Activated CD4-positive, alpha-beta memory T cell treated with anti-CD3 and anti-CD28 coated beads for 36 hours (primary cell): ENCODE measurements at regions not wholly inside any gene's neighbourhood (a gene's known extent, or its start where the extent isn't known, plus 50 kb on each side); places are given as distances from the start of the nearest gene placed in this dataset.

Experiments used
- CTCF ChIA-PET: fragments of 350-600 bp; sonication (Branson Sonifier 250); formaldehyde crosslinking; loops from one replicate; lab custom pipeline; 2021; ENCODE audit warnings: antibody characterized with exemption, inconsistent platforms; lab: Charles Lee
- POLR2A ChIA-PET: fragments of 350-600 bp; sonication (Branson Sonifier 250); formaldehyde crosslinking; loops from one replicate; lab custom pipeline; 2021; ENCODE audit warnings: antibody characterized with exemption; lab: Charles Lee
- DNase-seq: peaks from one replicate; pipeline ENCODE4 v3.0.0-alpha.2; 2020
- H3K27ac Mint-ChIP-seq: one replicate; pipeline ENCODE4 v1.8.0; 2021; ENCODE audit warnings: mixed read lengths
- H3K27me3 Mint-ChIP-seq: one replicate; pipeline ENCODE4 v1.8.0; 2021; ENCODE audit warnings: mixed read lengths
- H3K36me3 Mint-ChIP-seq: one replicate; pipeline ENCODE4 v1.8.0; 2021; ENCODE audit warnings: mixed read lengths
- H3K4me1 Mint-ChIP-seq: one replicate; pipeline ENCODE4 v1.8.0; 2021; ENCODE audit warnings: low read depth, mixed read lengths
- H3K4me3 Mint-ChIP-seq: one replicate; pipeline ENCODE4 v1.8.0; 2021; ENCODE audit warnings: mild to moderate bottlenecking, mixed read lengths
- H3K9me3 Mint-ChIP-seq: one replicate; pipeline ENCODE4 v1.8.0; 2021; ENCODE audit warnings: mixed read lengths
- intact Hi-C: fragments of 100-400 bp; cut with micrococcal nuclease; formaldehyde crosslinking; loops from one replicate; pipeline ENCODE4 v1.15.1; 2023

DNA sequence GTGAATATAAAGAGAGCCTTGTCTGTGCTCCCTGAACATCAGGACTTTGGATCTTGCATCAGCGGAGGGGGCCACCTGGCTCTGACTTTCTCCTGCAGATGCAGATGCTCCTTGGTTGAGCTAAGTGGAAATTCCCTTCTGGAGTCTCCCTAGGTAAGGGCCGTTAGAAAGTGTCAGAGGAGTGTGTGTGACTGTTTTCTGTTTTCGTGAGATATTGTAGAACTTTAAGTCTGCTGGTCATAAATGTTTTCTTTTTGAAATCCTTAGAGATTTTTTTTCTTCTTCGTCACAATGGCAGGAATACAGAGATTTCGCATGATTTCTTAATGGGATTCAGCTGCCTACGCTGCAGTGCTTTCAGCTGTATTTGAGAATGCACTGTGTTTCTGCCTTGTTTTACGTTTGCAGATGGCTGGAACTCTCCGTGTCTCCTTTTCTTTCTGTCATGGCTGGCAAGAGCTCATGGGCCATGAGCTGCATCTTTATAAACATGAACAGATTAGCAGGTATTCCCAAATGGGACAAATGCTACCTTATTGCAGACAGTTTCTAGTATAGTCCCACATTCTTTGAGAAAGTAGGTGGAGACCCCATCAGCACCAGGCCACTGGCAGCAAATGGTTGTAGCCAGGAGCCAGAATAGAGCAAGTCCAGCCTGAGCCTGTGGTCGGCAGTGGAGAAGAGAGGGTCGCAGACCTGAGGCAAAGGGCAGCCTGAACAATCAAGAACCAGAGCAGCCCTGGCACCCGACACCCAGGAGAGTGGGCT is 76.2 kb upstream of the FRMD6 start:
- no peak overlapping the region for H3K27ac Mint-ChIP-seq
- H3K27me3 Mint-ChIP-seq: peaks cover 28% of the 10 kb centered on the region
- no peak for DNase-seq
- H3K4me3 Mint-ChIP-seq: no peak overlapping the region
- H3K36me3 Mint-ChIP-seq: no peaks in the 10 kb centered on the region
- H3K9me3 Mint-ChIP-seq: no peaks in the 10 kb centered on the region
- ChIA-PET POLR2A (no interaction called here), CTCF (no interaction called here)
- H3K4me1 Mint-ChIP-seq: no peaks in the 10 kb centered on the region
- intact Hi-C loops: no loop called here

DNA sequence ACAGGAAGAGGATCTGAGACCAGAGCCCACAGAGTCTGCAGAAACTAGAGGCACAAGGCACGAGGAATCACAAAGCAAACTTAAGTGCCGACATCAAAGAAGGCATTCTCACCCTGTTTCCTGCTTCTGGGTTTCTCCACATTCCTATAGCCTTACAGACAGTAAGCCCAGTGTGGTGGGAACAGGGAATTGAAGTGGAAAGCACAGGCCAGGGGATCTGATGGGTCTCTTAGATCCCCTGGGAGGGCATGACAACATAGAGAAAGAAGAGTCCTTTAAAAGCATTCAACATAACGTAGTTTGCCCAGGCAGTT is 75.6 kb upstream of the FRMD6 start:
- H3K9me3 Mint-ChIP-seq: no peaks in the 10 kb centered on the region
- H3K27ac Mint-ChIP-seq: no peak overlapping the region
- H3K27me3 Mint-ChIP-seq: peaks cover 29% of the 10 kb centered on the region
- no peak for DNase-seq
- CTCF ChIA-PET: no interaction called here
- POLR2A ChIA-PET: no interaction called here
- no peaks in the 10 kb centered on the region for H3K36me3 Mint-ChIP-seq
- intact Hi-C loops: no loop called here
- no peaks in the 10 kb centered on the region for H3K4me1 Mint-ChIP-seq
- no peak overlapping the region for H3K4me3 Mint-ChIP-seq

DNA sequence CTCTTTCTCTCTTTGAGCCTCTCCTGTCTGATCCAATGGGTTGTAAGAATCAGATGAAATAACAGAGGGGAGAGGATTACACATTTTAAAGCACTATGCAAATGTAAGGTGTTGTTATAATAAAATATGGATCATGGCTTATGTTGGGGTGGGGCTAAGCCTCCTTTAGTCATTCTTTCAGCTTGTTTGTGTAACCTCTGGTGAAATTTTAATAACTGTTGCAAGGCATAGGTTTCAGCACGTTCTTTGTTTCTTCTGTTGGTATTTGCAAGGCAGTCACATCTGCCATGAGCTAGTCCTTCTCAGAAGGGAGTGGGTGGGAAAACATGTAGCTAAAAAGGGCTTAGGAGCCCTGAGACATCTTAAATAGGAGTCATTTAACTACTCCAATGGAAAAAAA is 74.8 kb upstream of the FRMD6 start:
- no peak for DNase-seq
- H3K4me3 Mint-ChIP-seq: no peak overlapping the region
- no peaks in the 10 kb centered on the region for H3K4me1 Mint-ChIP-seq
- ChIA-PET POLR2A (no interaction called here), CTCF (no interaction called here)
- H3K9me3 Mint-ChIP-seq: no peaks in the 10 kb centered on the region
- H3K27ac Mint-ChIP-seq: no peak overlapping the region
- no peaks in the 10 kb centered on the region for H3K36me3 Mint-ChIP-seq
- intact Hi-C loops: no loop called here
- H3K27me3 Mint-ChIP-seq: peaks cover 30% of the 10 kb centered on the region

GRCh38 chr14:51578853-51579252 is 72.9 kb upstream of the FRMD6 start:
- ChIA-PET POLR2A (no interaction called here), CTCF (no interaction called here)
- DNase-seq: no peak
- Mint-ChIP-seq H3K36me3 (no peaks in the 10 kb centered on the region), H3K27me3 (peaks cover 28% of the 10 kb centered on the region), H3K4me3 (no peak overlapping the region), H3K9me3 (no peaks in the 10 kb centered on the region), H3K27ac (no peak overlapping the region), H3K4me1 (no peaks in the 10 kb centered on the region)
- intact Hi-C loops: no loop called here

DNA sequence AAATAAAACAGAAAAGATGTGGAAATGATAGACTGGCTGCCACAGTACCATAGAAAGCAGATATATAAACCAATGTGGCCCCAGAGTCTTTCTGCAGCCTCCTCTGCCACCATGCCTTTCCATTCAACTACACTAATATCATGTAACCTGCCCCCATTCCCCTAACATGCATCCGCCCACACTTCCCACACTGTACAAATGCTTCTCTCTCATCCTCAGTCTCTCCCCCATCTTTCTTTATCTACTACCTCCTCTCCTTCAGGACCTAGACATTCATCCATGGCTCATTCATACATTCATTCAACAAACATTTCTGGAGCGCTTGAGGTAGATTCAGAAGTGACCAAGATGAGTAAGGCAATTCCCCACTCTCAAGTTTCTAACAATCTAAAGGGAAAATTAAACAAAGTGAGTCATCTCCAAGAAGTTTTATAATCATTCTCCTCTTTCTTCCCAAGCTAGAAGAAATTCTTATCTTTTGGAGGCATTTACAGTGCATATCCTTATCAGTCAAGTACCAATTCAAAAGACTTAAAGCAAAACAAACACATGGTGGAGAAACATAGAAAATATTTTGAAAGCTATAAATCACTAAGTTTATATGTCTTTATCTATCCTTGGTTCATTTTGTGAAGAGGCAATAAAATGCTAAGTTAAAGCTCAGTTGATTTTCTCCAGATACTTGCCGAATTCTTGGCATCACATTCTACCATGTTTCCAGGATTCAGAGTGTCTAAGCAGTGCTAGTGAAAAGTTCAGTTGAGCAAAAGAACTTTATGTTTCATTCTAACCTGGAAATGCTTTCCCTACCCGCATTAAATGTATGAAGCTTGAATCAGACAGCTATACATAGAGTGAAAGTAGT is 70.5 kb upstream of the FRMD6 start:
- CTCF ChIA-PET: no interaction called here
- Mint-ChIP-seq H3K4me1 (no peaks in the 10 kb centered on the region), H3K27me3 (peaks cover 16% of the 10 kb centered on the region), H3K36me3 (no peaks in the 10 kb centered on the region), H3K27ac (no peak overlapping the region), H3K4me3 (no peak overlapping the region), H3K9me3 (no peaks in the 10 kb centered on the region)
- POLR2A ChIA-PET: no interaction called here
- intact Hi-C loops: no loop called here
- no peak for DNase-seq

DNA sequence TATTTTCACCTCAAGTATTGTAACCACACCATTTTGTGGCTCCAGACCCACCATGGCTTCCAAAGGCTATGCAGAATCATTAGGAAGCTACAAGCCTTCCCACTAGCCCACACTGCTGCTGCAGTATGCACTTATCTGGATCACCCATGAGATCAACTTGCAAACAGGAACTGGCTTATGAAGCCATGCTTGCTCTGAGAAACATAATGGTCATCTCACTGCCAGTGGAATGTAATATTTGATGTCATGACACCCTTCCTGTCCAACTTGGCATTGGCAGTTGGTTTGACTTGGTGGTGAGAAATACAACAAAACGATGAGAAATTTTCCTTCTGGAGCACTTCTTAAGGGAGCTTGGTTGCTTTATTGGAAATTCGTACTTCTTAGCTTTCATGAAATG is 69.3 kb upstream of the FRMD6 start:
- POLR2A ChIA-PET: no interaction called here
- Mint-ChIP-seq H3K4me1 (no peaks in the 10 kb centered on the region), H3K4me3 (no peak overlapping the region), H3K27me3 (peaks cover 9% of the 10 kb centered on the region), H3K27ac (no peak overlapping the region), H3K9me3 (no peaks in the 10 kb centered on the region), H3K36me3 (no peaks in the 10 kb centered on the region)
- CTCF ChIA-PET: no interaction called here
- intact Hi-C loops: no loop called here
- no peak for DNase-seq

- H3K36me3 Mint-ChIP-seq: no peaks in the 10 kb centered on the region
- ChIA-PET POLR2A (no interaction called here), CTCF (interaction anchor here (1.2 kb wide), 1 partner anchor 8 kb away, joined by 3 read pairs; no protein-coding TSS in a partner anchor)
- H3K27ac Mint-ChIP-seq: no peak overlapping the region
- DNase-seq: no peak
- H3K9me3 Mint-ChIP-seq: no peaks in the 10 kb centered on the region
- peaks cover 11% of the 10 kb centered on the region for H3K27me3 Mint-ChIP-seq
- no peak overlapping the region for H3K4me3 Mint-ChIP-seq
- no peaks in the 10 kb centered on the region for H3K4me1 Mint-ChIP-seq
- intact Hi-C loops: no loop called here
Measured at GRCh38 chr14:51585055-51585454, 66.7 kb upstream of the FRMD6 start.

- peaks cover 3% of the 10 kb centered on the region for H3K4me1 Mint-ChIP-seq
- no peak for DNase-seq
- ChIA-PET CTCF (interaction anchor here (0.9 kb wide), 1 partner anchor 8 kb away, joined by 3 read pairs; no protein-coding TSS in a partner anchor), POLR2A (no interaction called here)
- peaks cover 10% of the 10 kb centered on the region for H3K27me3 Mint-ChIP-seq
- H3K4me3 Mint-ChIP-seq: no peak overlapping the region
- H3K36me3 Mint-ChIP-seq: no peaks in the 10 kb centered on the region
- intact Hi-C loops: no loop called here
- no peak overlapping the region for H3K27ac Mint-ChIP-seq
- no peaks in the 10 kb centered on the region for H3K9me3 Mint-ChIP-seq
Measured at GRCh38 chr14:51592836-51593235, 58.9 kb upstream of the FRMD6 start.

DNA sequence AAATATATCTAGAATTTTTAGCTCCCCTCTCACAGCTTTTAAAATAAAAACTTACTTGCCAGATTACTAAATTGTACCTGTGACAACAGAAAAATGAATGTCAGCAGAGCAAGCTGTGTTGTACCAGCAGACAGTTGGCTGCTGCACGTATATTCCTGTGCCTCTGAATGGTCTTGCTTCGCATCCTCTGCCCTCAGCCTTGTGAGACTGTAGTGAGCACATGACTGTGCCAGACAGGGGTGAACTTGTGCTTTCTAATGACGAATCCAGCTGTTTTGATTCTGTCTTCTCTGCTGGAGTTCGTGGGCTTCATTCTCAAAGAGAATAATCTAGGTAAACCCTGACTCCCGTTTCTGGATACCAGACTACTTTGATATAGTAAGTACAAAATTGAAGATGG is 58.3 kb upstream of the FRMD6 start:
- peaks cover 3% of the 10 kb centered on the region for H3K4me1 Mint-ChIP-seq
- H3K27ac Mint-ChIP-seq: no peak overlapping the region
- ChIA-PET CTCF (interaction anchor here (0.9 kb wide), 1 partner anchor 9 kb away, joined by 3 read pairs; no protein-coding TSS in a partner anchor), POLR2A (no interaction called here)
- no peak for DNase-seq
- H3K36me3 Mint-ChIP-seq: no peaks in the 10 kb centered on the region
- no peaks in the 10 kb centered on the region for H3K9me3 Mint-ChIP-seq
- H3K27me3 Mint-ChIP-seq: peaks cover 10% of the 10 kb centered on the region
- no peak overlapping the region for H3K4me3 Mint-ChIP-seq
- intact Hi-C loops: no loop called here

GRCh38 chr14:51595881-51596455 is 55.7 kb upstream of the FRMD6 start:
- peaks cover 11% of the 10 kb centered on the region for H3K27me3 Mint-ChIP-seq
- ChIA-PET CTCF (no interaction called here), POLR2A (no interaction called here)
- no peak overlapping the region for H3K27ac Mint-ChIP-seq
- H3K4me3 Mint-ChIP-seq: no peak overlapping the region
- intact Hi-C loops: no loop called here
- no peaks in the 10 kb centered on the region for H3K36me3 Mint-ChIP-seq
- no peak for DNase-seq
- peaks cover 3% of the 10 kb centered on the region for H3K4me1 Mint-ChIP-seq
- no peaks in the 10 kb centered on the region for H3K9me3 Mint-ChIP-seq

DNA sequence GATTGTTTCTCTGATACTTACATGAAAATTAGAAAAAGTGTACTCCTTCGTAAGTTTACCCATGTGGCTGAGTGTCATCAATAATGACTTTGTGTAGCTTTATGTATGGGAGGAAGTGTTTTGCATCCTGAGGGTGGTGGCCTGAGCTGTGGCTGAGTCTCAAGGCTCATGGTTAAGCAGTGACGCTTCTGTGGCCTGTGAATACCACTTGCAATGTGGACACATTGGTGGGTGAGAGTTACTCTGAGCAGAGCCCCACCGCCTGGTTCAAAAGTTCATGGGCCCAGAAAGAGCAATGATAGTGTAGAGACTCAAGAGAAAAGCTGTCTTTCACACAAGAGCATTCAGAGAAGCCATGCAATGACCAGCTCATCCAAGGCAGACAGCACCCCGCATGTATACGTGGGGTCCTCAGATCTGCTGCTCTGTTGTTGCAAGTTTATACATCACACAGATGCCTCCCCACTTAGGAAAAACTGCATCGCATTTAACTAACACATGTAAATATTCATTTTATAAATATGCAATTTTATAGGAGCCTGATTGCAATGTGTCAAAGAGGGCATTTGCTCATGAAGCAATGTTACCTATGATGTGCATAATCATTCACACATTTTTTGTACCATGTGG is 55.1 kb upstream of the FRMD6 start:
- Mint-ChIP-seq H3K27me3 (peaks cover 11% of the 10 kb centered on the region), H3K9me3 (no peaks in the 10 kb centered on the region), H3K36me3 (no peaks in the 10 kb centered on the region), H3K27ac (no peak overlapping the region), H3K4me3 (no peak overlapping the region), H3K4me1 (peaks cover 3% of the 10 kb centered on the region)
- intact Hi-C loops: no loop called here
- ChIA-PET CTCF (no interaction called here), POLR2A (no interaction called here)
- no peak for DNase-seq

DNA sequence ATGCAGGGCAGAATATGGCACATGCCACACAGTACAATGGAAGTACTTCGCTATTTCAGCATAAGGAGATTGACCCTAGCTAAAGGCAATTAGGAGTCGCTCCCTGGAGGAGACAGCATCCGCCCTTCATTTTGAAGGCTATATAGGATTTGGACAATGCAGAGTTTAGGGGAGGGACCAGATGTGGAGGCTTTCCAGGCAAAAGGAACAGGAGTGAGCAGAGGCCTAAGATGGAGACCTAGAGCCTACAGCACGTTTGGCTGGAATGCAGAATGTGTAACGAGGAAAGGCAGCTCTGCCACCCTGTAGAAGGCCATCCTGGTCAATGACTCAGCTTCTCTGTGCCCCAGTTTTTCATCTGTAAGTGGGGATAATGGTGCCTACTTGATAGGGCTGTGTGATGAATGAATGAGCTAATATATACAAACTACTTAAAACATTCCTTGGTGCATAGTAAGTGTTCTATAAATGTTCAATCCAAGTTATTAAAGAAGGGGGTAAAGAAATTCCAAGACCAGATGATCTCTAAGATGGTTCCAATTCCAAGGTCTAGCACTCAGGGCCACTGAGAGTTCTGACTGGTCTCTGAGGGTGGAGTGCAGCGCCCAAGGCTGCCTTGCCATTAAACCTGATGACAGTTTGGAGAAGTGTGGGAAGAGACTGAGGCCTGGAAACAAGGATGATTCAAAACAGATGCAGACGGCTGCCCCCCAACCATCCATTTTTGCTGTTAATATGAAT is 54.3 kb upstream of the FRMD6 start:
- DNase-seq: no peak
- H3K27me3 Mint-ChIP-seq: peaks cover 13% of the 10 kb centered on the region
- no peaks in the 10 kb centered on the region for H3K9me3 Mint-ChIP-seq
- H3K36me3 Mint-ChIP-seq: no peaks in the 10 kb centered on the region
- no peak overlapping the region for H3K27ac Mint-ChIP-seq
- H3K4me3 Mint-ChIP-seq: no peak overlapping the region
- ChIA-PET POLR2A (no interaction called here), CTCF (no interaction called here)
- H3K4me1 Mint-ChIP-seq: peaks cover 3% of the 10 kb centered on the region
- intact Hi-C loops: no loop called here
